GM18868 (cell line): ENCODE measurements at regions not wholly inside any gene's neighbourhood (a gene's known extent, or its start where the extent isn't known, plus 50 kb on each side); places are given as distances from the start of the nearest gene placed in this dataset.
"Not testable (repeated sequence)": the region's sequence is repeated elsewhere in the genome, so short reads cannot be mapped to it uniquely, and the experiment has no call there.

Experiments used
- ATAC-seq: cut with Tn5 transposase; IDR thresholded peaks from one replicate; pipeline ENCODE4 v1.9.1; 2021; ENCODE audit warnings: mild to moderate bottlenecking, moderate library complexity; ENCODE audit not compliant: unreplicated experiment

GRCh38 chr11:14573539-14574057 is 53.4 kb upstream of the PSMA1 start:
- not testable (repeated sequence) for ATAC-seq

GRCh38 chr11:14577292-14577691 is 57.1 kb upstream of the PSMA1 start:
- no peak for ATAC-seq

- ATAC-seq: peak; percentile 13
These were observed 57.8 kb upstream of the PSMA1 start for GRCh38 chr11:14577835-14578529.

GRCh38 chr11:14578541-14578956 is 58.4 kb upstream of the PSMA1 start:
- peak; percentile 98 for ATAC-seq

DNA sequence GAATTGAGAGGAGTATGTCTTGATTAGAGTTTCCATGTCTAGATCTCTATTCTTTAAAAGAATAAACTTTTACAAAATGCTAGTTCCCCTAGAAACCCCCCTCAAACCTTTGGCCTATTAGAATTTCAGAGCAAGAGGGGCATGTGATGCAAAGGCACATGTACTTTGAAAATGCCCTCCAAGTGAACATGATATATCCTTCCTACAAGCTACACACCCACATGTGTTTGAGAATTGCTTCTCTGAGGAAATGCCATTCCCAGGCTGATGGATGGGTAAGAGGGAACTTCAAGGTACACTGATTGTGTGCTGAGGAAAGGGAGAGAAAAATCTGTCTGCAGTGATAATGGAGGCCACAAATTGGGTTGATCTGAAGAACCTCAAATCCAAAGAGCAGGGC is 59.5 kb upstream of the PSMA1 start:
- ATAC-seq: no peak

DNA sequence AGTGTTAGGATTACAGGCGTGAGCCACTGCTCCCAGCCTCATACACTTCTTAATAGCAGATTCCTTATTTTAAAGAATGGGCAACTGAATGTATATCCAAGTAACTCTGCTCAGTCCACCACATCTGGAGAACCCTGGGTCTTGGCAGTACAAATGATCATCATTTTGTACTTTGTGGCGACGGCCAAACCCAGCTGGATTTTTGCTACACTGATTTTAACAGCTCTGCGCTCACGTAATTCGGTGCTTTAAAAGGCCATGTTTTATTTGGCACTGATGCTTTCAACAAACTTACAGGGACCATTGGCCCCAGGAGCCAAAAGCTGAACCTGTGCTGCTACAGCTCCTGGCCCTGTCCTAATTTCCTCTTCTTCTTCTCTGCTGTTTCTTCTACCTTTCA is 60.8 kb upstream of the PDE3B start:
- ATAC-seq: no peak

GRCh38 chr11:14583252-14584034 is 60.2 kb upstream of the PDE3B start:
- ATAC-seq: no peak

DNA sequence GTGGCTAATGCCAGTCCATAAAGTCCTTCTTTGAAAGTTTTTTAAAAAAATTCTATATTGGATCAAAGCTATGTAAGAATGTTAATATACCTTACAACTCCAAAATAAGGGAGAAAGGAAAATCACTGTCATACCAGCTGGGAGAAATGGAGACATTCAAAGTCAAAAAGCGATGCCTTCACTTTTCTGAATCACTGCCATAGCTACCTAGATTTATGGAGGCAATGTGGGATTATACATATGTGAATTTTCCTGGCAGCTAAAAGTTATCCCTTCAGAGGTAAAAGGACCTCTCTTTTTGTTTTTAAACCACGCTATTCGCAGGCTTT is 59.6 kb upstream of the PDE3B start:
- ATAC-seq: no peak

DNA sequence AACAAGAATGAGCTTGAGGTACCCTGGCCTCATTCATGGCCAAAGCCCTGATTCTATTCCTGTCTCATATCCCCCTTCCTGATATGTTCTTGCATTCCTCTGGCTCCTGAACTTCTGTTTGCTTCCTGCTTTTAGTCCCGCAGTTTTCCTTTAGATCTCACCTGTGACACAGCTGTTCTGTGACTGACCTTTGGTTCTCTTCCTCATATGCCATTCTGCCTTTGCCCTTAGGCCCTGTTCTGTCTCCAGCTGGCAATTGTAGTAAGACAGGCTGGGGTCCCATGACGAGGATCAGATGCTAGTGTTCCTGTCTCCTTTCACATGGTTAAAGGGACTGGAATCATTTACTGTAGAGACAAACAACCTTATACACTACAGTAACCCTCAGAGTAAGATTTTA is 59.0 kb upstream of the PDE3B start:
- no peak for ATAC-seq

DNA sequence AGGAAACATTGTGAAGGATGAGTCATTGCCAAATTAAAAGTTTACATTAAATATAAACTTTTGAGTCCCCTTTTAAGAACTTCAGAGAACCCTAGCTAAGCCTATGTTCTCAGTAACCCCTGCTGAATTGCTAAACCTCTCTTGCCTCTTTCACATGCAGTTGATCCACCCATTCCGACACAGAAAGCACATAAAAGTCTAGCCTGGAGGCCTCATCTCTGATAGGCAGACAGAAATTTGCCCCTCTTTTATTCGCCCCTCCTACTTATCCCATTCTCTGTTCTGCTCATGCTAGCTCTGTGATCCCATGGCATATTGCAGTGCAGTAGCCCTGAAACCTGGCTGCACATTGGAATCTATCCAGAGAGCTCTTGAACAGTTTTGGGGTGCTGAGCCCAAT is 58.2 kb upstream of the PDE3B start:
- ATAC-seq: no peak

DNA sequence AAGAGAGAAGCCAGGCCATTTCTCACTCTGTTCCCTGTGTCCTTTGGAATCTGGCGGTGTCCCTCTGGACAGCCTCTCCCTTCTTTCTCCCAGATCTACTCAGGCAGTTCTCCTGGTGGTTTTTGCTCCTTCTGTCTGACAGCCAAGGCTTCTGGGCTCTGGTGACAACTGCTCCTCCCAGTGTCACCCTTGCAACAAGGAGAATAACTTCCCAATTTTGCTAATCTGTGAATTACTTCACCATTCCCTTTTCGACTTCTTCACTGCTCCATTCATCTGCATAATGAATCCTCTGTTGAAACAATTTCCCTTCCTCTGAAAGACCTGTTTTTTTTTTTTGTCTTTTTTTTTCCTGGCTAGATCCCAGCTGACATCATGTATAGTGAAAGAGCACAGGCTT is 56.3 kb upstream of the PDE3B start:
- ATAC-seq: no peak

GRCh38 chr11:14588681-14589080 is 54.9 kb upstream of the PDE3B start:
- no peak for ATAC-seq

GRCh38 chr11:14589421-14589820 is 54.2 kb upstream of the PDE3B start:
- no peak for ATAC-seq

DNA sequence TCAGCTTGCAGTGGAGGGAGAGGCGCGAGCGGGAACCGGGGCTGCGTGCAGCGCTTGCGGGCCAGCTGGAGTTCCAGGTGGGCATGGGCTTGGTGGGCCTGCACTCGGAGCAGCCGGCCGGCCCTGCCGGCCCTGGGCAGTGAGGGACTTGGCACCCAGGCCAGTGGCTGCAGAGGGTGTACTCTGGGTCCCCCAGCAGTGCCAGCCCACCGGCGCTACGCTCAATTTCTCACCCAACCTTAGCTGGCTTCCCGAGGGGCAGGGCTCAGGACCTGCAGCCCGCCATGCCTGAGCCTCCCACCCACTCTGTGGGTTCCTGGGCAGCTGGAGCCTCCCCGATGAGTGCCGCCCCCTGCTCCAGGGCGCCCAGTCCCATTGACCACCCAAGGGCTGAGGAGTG is 52.6 kb upstream of the PDE3B start:
- not testable (repeated sequence) for ATAC-seq

DNA sequence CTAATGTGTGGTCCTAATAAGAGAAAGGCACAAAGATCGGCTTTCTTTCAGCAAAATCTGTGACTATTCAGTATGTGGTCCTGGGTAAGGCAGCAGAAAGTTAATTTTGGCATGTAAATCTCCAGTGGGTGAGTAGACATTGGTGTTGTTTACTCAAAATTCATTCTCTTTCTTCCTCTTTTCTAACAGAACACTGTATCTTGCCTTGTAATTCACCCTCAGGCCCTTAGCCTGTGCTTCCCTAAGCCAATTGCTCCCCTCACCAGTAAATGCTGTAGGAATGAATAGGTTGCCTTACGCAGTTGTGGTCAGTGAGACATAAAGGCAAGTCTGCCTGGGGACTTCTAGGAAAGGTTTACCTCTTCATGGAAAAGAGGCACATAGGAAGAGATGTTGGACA is 49.9 kb upstream of the PDE3B start:
- ATAC-seq: no peak
